ENCODE measurements at regions not wholly inside any gene's neighbourhood (a gene's known extent, or its start where the extent isn't known, plus 50 kb on each side); places are given as distances from the start of the nearest gene placed in this dataset.

DNA sequence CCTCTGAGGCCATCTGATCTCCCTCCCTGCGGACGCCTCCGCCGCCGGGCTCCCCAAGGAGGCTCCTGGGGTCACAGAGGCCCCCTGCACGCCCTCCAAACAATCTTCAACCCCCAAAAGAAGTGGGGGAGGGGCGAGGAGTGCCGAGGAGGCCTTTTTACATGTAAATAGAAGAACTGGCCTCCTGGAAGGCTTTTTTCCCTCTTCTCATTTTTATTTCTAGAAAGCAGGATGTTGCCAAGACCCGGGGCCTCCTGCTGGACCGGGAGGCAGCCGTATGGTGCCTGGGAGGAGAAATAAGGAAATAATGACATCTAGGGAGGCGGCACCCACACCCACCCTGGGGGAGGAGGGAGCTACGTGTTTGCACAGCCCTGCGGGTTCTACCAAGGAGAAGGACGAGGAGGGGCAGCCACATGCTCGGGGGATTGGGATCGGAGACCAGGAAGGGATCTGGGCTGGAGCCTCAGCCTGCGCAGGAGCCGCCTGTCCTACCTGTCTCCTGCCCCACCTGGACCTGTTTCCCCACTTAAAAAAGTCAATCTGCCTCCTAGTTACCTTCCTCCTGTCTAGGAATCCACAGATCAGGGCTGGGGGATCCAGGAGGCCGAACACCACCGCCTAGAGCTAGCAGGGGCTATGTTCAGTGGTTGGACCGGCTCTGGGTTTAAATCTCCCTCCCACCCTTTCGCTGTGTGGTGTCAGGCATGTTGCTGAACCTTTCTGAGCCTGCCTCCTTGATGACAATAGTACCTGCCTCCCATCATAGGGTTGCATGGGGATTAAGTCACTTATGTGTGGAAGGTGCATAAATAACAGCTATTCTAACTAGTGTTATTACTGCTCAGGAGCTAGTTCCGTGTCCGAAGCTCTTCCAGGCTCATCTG lies 175.7 kb upstream of the GSE1 start:
- TF ChIP-seq CTCF (IDR thresholded peaks at IDR 0.05) (no peak), POLR2AphosphoS5 (IDR thresholded peaks at IDR 0.05; ENCODE audit: low read depth, low read length) (no peak)
